Panc1 (cell line): ENCODE measurements at regions not wholly inside any gene's neighbourhood (a gene's known extent, or its start where the extent isn't known, plus 50 kb on each side); places are given as distances from the start of the nearest gene placed in this dataset.

Experiments used
- CTCF ChIP-seq: fragments of 450-650 bp; IDR thresholded peaks from 2 replicates; pipeline ENCODE4 v1.5.1; 2017; ENCODE audit warnings: mild to moderate bottlenecking
- POLR2AphosphoS5 ChIP-seq: IDR thresholded peaks from 2 replicates; pipeline ENCODE4 v1.6.1; 2012; ENCODE audit warnings: mild to moderate bottlenecking, low read depth, low read length, moderate library complexity
- REST ChIP-seq, 2 experiments: IDR thresholded peaks; 2 replicates each; pipeline ENCODE4 v1.6.1; 2011 to 2012; ENCODE audit warnings: low read depth in 2 of 2, control low read depth in 1 of 2, low read length in 1 of 2, mild to moderate bottlenecking in 1 of 2, moderate library complexity in 1 of 2; ENCODE audit not compliant: insufficient read depth in 1 of 2

- no peak for TF ChIP-seq CTCF
- no peak for TF ChIP-seq POLR2AphosphoS5
- TF ChIP-seq REST (IDR thresholded peaks at IDR 0.05; ENCODE audit: insufficient read depth in 1 of 2, low read depth in 2 of 2, low read length in 1 of 2), result no peak
Measured at GRCh38 chr20:21874127-21874526, 168.7 kb downstream of the PAX1 start.
